ENCODE measurements at regions not wholly inside any gene's neighbourhood (a gene's known extent, or its start where the extent isn't known, plus 50 kb on each side); places are given as distances from the start of the nearest gene placed in this dataset.

DNA sequence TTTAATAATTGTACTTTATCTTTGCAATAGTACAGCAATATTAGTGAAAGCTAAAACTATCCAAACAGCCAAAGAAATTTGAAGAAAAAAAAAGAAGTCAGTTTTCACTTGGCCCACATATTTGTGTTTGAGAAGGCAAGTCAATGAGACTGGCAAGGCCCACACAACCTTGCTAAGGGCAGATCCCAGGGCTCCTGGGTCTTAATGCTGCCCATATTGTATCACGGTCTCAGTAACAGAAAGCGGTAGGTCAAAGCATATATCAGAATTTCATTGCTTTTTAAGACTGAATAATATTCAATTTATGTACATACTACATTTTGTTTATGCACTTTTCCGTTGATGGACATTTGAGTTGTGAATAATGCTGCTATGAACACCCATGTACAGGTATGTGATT lies 262.0 kb upstream of the TOPAZ1 start:
- DNase-seq (ENCODE audit: low read depth) = no peak

DNA sequence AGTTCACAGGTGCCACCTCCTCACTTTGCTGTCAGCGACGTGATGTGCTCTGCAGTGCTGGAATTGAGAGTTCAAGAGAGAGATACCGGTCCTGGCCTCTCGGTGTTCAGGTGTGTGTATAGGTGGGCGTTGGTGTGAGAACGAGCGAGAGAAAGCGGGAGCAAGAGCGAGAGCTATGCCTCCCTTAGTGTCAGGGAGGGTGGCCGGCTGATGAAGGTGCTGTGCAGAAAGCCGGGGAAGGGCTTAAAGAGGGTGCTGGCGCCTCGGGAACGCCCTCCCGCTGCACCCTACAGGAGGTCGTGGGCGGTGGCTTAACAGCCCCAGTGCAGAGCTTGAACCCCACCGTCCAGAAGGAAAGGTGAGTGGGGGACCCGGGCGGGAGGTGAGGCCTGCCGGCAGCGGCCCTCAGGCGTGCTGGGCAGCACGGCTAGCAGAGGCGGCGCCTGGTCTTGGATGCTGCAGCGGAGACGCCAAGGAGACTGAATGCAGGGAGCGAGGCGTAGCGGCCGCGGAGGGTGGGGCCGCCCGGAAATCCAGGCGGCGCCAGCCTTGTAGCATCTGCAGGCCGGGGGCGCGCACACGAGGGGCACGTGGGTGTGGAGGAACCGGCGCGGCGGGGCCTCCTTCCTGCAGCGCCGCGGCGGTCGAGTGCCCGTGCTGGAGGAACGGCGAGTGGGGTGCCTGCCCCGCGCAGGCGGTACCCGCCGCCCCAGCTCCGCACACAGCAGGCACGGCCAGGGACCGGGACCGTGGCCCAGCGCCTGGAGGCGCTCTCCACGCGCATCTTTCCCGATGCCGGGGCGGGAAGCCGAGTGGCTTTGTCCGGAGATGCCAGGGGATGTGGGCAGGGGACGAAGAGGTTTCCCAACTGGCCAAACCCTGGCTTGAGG lies 246.8 kb upstream of the TOPAZ1 start:
- no peak for DNase-seq (ENCODE audit: low read depth)

DNA sequence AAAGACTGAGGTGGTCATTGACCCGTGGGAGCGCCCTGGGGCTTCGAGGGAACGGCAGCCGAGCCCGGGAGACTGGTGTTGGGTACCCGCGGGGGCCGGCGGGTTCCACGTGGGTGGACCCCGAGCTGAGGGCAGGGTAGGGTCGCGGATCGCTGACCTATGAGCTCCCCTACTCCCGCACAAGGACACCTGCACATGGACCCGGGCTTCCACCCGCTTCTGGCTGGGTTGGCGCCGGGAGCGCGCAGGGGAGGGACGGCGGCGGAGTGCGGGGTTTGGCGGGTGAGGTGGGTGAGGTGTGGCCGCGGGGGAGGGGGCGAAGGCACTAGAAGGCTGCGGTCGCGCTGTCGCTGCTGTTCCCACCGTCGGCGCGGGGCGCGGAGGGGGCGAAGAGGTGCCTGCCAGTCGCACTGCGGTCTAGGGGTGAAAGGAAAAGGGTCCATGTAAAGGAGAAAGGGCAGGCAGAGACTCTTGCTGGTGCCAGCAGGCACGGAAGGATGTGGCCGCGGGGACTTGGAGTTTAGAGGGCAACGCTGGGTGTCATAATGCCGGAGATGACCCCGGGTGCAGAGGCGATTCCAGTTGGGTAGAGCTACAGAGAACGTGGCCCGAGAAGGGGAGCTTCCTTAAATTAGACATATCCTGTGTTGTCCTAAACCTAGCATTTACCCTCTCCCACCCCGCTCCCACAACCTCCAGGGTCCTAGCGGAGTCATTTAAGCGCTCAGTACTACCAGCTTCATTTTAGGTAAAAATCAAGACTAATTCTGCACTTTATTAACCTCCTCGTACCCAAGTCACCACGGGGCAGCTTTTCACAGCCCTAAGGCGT lies 245.9 kb upstream of the TOPAZ1 start:
- DNase-seq (ENCODE audit: low read depth) = no peak

DNA sequence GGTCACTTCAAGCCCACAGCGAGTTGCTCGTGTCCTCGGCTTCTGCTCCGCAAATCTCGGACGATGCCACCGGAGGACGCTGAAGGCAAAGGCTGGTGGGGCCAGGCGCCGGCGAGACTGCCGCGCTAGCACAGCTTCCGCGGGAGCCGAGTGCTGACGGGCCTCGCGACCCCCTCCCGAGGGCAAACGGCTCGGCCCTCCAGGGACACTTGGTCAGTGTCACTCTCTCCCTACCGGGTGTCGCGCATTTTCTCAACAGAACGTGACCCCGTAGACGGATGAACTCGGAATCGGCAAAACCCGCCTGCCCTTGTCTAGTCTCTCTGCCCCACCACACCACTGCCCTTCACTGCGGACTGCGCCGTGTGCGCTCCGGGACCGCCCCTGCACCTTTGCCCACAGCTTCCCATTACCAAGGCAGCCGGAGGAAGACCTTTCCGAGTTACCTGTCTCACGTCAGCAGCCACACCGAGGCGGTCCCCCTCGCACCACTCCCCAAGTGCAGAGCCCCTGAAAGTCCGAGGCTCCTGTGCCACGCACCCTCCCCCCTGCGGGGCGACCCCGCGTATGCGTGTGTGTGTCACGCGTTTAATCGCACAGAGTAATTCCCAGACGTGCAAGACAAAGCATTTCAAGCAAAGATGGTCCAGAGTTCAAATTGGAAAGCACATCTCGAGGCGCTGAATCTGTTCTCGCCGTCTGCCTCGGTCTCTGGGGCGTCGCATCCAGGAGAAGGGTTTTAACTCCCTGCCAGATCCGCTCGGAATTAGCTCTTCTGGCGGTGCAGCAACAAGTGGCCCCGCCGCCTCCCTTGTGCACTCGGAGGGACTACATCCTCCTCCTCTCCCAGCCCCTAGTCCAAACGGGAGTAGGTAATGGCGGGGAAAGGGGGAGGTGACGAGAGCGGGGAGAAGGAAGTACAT lies 245.0 kb upstream of the TOPAZ1 start:
- no peak for DNase-seq (ENCODE audit: low read depth)

DNA sequence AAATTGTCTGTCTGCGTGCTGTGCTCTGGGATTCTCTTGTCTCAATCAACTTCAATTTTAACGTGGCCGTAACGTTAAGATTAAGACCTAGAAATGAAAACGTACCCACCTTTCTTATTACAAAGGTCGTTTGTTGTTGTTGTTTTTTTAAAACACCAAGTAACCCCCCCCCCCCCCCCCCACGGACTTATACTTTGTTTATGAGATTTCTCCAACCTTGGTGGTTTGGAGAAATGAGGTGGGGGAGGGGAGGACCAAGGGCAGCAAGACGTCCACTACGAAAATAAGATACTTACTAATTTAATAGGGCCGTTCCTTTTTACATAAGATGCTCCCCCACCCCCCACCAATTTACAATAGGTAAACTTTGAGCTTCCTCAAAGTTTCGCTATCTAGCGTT lies 244.4 kb upstream of the TOPAZ1 start:
- no peak for DNase-seq (ENCODE audit: low read depth)

DNA sequence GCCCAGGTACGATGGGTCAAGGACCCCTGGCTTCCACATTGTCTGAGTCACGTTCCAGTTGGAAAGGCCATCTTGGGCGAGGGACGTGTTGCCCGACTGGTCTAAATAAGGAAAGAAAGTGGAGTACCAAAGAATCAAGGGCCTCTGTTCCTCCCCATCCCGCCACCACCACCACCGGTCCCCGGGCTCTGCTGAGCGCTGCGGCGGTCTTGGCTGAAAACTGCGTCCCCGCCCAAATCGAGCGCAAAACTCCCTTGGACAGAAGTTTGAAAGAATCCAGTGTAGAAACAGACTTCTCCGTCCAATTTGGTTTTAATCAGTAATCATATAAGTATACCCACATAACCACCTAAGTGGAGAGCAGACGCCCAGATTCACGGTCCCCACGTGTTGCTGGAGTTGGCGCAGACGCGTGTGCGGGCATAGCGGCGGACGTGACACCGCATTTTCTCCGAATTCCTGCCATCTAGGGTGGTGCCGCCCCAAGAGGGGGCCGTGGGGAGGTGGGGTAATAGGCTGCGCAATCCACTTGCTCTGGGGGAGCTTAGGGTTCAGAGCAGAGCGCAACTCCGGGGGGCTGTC lies 243.8 kb upstream of the TOPAZ1 start:
- DNase-seq (ENCODE audit: low read depth) = no peak

DNA sequence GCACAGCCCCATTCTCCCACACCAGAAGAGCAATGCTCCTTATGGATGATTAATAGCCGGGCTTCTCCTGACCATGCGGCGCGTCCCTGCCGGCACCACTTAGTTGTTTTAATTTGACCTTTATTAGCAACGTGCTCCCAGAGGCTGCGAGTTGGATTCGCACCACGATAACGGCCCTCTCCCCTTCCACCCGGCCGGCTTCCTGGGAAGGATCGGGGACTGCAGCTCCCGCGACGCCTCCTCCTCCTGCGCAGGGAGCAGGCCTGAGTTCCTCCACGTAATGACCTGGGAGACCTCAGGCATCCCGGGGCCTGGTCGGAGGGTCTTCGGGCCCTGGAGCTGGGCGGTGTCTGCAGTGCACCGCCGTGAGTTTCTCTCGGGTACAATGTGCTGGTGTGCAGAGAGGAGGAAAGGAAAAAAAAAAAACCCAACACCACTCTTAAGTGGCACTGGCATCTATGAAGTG lies 243.3 kb upstream of the TOPAZ1 start:
- no peak for DNase-seq (ENCODE audit: low read depth)

DNA sequence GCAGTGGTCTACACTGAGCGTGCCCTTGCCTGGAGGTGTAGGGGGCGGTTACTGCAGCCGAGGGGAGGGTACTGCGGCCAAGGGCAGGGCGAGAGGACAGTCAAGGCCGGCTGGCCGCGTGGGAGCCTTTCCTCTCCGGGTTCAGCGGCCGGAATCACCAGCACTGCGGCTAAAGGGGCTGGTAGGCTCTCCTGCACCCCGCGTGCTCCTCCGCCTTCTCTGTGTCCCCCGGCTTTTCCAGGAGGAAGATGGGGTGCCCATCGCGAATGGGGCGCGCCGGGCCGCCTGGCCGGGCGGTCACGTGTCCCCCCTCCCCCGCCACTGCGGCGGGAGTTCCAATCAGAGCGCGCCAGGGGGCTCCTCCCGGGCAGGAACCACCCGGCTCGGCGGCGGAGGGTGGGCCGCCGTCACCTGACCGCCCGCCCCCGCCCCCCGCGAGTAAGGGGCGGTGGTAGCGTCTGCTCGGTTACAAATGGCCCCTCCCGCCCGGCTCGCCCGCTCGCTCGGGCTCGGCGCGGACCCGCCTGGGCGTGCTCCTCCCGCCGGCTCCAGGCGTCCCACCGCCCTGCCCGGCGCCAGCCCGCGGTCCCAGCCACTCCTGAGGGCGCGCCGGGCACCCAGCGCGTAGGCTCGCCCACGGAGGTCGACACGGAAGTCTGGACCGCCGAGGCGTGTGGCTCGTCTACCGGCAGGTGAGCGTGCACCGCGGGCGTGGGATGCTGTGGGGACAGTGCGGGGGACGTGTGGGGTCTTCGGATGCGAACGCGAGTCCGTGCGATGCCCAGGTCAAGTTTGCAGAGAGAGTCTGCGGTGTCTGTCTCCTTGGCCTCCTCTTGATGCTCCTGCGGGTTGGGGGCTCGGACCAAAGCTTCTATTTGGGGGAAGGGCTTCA lies 242.6 kb upstream of the TOPAZ1 start:
- DNase-seq (ENCODE audit: low read depth) = peak; percentile 74

DNA sequence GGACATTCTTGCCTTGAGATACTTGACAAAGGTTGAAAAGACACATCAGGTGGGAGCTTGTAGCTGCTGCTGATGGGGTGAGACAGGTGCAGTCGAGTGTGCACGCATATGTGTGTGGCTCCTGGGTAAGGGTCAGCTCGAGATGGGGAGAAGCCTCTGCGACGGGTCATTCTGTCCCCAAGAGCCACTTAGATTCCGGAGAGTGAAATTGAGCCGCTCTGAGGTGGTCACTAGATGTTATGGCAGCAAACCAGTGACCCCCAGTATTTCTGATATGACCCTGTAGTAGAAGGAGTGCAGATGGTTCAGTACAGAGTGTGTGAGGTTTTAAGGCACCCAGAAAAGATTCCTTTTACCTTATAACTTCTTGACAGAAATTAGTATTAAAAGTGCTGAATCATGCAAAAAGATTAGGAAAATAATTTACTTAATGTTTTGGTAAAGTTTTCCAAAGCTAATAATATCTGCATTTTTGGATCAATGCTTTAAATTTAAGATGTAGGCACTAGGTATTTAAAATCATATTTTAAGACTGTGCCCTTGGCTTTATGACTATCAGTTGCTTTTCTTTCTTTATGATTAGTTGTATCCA lies 241.9 kb upstream of the TOPAZ1 start:
- DNase-seq (ENCODE audit: low read depth) = no peak

DNA sequence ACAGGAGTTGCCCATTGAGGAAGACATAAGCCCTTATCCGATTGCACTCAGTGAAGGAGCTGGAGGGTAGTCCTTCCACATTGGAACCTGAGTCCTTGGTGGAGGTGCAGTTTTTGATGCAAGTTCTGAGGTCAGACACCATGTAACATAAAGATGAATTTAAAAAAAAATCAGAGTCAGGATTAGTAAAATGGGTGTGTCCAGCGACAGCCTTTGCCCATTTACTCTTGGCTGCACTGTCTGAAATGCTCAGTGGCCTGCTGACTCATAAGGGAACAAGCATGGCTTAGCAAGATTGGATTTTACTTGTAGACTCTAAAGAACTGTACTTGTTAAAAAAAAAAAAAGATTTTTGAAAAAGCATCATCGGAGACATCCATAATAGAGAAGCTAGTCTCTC lies 241.1 kb upstream of the TOPAZ1 start:
- peak; percentile 72 for DNase-seq (ENCODE audit: low read depth)

DNA sequence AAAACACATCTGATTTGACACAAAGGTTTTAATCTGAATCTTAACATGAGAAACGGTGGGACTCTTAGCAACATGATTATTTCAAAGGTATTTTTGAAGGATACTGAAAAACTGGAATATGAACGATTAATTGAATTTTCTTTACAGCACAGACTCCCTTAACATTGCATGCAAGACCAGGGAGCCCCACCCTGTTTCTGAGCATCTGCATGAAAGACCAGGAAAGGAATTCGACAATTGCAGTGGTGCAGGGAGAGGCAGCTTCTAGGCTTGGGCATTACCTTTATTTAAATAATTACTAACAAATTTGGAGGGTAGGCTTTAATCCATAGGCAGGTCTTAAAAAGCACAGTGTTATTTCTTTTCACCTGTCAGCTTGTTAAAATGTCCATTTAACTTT lies 240.6 kb upstream of the TOPAZ1 start:
- no peak for DNase-seq (ENCODE audit: low read depth)

DNA sequence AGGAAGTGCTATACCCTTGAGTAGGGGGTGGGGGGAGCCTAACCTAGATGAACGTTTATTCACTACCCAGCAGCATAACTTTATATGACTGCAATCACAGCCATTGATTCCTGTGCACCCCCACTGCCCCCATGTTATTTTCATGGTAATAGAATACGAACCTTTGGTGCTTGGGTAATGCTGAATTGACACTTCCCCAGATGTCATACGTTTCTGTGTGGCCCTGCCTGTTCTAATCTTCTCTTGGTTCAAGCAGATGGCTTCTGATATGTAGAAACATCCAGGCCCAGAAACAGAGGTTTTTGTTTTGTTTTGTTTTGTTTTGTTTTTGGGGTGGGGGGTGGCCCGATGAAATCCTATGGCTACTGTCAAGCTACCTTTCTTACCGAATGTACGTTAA lies 237.9 kb upstream of the TOPAZ1 start:
- no peak for DNase-seq (ENCODE audit: low read depth)

DNA sequence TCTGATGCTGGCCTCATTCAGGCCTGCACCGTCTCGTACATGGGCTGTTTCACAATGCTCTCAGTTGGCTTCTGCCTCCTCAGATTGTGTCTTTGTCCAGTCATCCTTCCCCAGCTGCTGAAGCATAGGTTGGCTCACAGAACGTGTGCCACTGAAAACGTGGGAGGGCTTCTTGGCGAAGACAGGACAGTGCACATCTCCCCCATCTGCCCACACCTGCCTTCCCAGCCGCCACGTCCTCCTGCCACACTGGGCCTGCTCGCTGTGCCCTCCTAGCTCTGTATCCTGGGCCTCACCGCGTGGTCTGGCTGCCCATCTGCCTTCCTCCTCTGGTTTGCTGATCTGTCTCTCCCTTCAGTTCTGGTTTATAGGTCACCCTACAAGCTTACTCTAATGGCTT lies 230.0 kb upstream of the TOPAZ1 start:
- DNase-seq (ENCODE audit: low read depth) = no peak

DNA sequence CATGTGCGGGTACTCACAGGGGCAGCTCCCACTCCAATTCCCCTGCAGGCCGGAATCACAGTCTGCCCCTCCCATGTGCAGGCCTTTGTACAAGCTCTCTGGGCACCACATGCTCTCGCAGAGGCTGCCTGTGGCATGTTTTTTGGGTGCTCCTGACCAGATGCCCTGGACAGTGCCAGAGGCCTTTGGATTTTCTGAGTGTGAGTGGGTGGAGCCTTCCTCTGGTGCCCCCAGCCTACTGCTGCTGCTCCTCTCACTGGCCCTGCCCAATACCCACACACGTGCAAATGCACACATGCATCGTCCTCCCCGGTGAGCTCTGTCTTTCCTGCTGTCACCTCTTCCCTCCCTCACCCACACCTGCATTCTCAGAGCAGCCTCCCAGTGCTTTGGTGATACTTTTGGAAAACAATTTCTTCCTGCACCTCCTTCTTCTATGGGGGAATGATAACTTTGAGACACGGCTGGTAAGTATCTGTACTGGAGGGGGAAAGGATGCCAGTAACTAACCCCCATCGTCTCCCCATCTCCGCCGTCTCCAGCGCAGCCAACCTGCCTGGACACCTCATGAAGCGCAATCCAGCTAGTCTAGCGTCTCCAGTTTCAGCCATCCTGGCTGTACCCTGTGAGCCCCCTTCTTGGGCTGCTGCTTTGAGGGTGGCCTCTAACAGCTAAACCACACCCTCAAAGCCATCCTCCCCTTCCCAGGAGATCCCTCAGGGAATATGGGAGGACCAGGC lies 229.4 kb upstream of the TOPAZ1 start:
- DNase-seq (ENCODE audit: low read depth) = no peak

DNA sequence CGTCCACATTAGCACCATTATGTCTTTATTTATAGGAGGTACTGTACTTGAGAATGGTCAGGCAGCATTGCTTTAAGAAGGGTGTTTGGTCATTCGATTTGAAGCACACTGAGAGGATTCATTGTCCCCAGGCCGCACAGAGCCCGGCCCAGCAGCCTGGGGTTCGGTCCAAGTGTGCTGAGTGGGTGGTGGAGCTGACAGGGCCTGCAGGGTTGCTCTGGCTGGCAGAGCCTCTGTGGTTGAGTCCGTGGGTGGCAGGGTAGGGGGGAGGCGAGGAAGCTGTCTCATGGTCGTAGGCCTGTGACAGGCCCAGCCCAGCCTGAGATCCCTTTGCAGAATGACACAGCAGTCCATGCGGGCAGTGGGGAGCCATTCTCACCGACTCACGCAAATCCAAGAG lies 227.7 kb upstream of the TOPAZ1 start:
- no peak for DNase-seq (ENCODE audit: low read depth)

DNA sequence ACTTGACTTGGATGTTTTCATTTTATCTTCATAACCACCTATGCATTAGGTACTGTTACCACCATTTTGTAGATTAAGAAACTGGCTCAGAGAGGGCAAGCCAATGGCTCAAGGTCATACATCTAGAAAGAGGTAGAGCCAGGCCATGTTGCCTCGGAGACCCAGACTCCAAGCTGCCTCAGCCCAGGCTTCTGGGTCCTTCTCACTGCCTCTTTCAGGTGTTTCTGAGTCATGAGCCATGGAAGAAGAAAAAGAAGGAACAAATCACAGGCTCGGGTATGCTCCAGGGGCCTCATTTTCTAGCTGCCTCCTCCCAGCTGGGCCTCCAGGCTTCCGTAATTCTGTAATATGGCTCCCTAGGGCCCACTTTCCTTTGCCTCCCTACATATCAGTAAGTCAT lies 226.5 kb upstream of the TOPAZ1 start:
- DNase-seq (ENCODE audit: low read depth) = no peak

DNA sequence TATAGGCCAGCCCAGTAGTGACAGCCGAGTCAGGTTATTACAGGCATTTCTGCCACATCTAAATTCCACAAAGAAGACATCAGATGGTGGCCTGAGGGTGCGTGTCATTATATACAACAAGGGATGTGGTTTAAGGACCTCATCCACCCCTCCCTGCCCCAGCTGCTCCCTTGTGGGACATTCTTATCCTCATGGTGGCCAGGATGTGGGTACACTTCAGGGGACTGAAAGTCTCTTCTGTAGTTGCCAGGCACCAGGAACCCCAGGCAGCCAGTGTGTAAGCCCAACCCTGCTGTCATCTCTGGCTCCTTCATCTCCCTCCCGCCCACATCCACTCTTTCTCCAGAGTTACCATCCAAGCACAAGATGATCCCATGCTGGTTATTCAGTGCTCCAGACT lies 224.9 kb upstream of the TOPAZ1 start:
- DNase-seq (ENCODE audit: low read depth) = no peak

DNA sequence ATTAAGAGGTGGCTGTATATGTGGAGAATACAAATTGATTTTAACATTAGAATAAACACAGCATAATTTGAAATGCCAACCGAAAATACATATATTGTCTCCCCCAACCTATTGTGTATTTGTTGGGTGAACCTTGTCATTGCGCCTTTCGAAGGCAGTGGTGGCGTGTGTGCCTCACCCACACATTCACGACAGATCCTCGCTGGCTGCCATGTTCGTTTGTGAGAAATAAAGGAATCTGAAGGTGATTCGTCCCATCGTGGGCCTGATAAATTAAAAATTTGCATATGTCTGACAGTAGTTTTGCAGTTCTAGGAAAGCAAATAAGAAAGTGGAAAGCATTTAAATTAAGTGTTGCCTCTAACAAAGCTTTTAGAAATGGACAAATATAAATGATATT lies 222.8 kb upstream of the TOPAZ1 start:
- no peak for DNase-seq (ENCODE audit: low read depth)

DNA sequence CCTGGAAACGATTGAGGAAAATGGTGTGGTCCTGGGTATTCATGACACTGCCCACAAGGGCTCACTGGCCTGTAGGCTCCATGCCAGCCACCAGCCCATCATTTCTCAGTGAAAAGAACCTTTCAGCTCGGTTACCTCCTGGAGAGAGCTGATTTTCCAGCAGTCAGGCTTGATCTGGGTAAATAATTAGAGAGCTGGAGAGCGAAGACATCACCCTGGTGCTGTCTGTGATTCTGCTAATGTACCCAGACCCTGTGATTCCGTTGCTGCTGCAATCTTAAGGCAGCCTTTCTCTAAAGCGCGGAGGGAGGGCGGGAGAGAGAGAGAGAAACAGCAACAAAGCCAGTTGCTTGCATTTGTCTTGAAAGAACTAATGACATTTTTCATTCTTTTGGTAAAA lies 221.9 kb upstream of the TOPAZ1 start:
- DNase-seq (ENCODE audit: low read depth) = no peak

DNA sequence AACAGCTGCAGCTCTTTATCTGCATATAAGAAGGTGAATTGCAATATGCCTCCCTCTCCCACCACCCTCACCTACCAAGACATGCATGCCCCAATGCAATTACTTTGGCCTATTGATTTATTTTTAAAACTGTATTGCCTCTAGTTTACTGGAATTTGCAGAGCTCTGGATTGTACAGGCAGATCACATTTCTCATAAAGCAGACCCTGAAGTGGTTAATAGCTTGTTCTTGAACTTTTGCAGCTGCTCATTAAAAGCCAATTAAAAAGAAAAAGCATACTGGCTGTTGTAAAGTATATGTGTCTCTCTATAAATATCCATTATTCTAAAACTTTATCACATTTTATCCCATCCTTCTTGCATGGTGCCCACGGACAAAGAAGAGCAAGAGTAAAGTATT lies 221.5 kb upstream of the TOPAZ1 start:
- no peak for DNase-seq (ENCODE audit: low read depth)

Measured in fibroblast of the conjunctiva (primary cell).